Occipital lobe (tissue), 1 donor: ENCODE measurements at regions not wholly inside any gene's neighbourhood (a gene's known extent, or its start where the extent isn't known, plus 50 kb on each side); places are given as distances from the start of the nearest gene placed in this dataset.
"Not testable (repeated sequence)": the region's sequence is repeated elsewhere in the genome, so short reads cannot be mapped to it uniquely, and the experiment has no call there.

Source experiments
- DNase-seq: peaks from one replicate; lab custom pipeline; 2025; lab: John Stamatoyannopoulos, UW

DNA sequence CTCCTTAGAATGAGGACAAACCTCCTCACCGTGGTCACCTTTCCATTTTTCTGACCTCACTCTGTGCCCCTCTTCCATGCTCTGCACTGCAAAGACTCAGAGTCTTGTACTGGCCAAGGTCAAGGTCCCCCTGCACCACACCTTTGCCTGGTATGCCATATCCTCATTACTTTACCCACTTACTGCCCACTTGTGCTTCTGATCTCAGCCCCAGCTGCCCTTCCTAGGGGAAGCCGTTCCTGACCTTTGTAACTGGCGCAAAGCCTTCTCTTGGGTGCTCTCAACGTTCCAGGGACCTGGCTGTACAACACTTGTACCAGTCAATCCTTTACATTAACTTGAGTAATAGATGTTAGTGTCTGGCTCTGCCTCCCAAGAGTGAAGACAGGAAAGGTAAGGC lies 256.0 kb downstream of the SV2B start:
- DNase-seq: no peak

DNA sequence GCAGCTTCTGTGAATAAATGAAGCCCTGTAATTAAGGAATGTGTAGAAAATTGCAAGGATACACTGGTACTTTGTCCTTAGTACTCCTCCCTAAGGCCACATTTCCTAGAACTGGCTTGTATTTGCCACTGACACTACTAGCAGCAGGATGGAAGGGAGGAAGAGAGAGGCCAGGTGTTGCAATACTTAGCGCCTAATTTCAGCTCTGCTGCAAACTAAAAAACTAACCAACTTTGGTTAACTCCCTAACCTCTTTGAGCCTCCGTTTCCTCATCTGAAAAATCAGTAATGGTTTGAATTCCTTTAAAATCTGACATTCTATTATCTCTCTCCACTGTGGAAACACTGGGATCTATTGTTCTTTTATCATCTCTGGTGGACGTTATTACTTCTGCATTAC lies 257.0 kb downstream of the SV2B start:
- no peak for DNase-seq

DNA sequence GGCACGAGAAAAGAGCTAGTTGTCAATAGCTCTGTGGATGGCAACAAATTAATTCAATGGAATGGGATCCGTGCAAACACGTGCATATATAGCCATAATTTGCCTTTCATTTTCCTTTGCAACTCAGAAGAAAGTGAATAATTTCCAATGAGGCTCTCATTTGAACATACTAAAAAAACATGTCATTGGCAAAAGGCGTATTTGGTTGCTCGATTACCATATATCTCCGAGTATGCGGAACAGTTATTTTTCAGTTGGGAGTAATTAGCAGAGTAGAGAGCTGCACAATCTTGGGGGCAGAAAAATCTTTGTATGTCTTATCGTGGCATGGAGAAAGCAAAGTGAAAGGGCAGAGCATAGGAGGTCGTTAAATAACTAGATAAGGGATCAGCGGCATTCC lies 257.4 kb downstream of the SV2B start:
- no peak for DNase-seq

DNA sequence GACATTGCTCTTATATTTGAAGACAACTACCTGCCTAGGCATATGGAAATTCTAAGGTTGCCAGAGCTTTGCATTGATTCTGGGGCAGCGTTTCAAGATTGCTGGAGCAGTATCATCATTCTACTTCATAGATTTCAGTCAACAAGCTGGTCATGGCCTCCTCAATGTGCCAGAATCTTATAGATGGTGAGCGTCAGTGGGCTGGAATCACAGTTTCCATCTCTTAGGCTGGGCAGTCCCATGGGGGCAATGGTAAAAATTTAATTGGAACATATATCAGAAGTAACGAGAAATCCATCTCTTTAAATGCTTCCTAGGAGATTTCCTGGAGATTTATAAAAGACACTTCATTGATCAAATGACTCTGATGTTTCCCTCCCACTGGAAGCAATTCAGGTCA lies 258.3 kb downstream of the SV2B start:
- DNase-seq: no peak

DNA sequence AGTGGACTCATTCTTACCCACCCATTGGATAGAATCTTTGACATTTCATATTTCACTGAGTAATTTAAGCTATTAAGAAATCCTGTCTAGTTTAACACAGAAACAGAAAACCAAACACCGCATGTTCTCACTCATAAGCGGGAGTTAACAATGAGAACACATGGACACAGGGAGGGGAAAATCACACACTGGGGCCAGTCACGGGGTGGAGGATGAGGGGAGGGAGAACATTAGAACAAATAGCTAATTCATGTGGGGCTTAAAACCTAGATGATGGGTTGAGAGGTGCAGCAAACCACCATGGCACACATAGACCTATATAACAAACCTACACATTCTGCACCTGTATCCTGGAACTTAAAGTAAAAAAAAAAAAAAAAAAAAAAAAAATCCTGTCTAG lies 261.6 kb downstream of the SV2B start:
- not testable (repeated sequence) for DNase-seq

DNA sequence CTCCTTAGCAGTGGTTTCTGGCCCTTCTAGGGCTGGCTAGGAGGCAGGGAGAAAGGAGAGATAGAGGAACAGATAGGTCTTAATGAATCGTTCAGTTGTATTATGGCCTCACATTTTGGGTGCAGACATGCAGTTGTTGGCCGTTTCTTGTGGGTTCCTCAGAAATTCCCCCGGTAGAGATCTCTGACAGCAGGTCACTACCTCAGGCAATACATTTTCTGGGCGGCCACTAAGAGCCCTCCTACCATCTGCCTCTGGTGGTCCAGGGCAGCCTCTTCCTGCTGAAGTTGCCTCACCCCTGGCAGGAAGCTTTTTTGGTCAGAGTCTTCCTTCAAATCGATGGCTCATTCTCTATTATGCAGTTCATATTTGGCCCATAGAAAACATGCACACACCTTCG lies 266.1 kb downstream of the SV2B start:
- DNase-seq: no peak

DNA sequence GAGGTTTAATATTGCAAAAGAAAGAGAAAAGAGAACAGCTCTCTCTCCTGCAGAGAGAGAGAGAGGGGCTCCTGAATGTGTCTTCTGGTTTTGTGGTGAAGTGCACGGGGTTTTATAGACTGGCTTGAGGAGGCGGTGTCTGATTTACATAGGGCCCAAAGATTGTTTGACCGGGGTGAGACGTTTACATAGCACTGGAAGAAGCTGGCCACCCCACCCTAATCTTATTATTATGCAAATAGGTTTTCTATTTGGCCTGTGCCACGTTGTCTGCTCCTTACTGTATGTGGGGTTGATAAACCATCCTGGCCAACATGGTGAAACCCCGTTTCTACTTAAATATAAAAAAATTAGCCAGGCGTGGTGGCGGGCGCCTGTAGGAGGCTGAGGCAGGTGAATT lies 268.6 kb downstream of the SV2B start:
- DNase-seq: no peak

DNA sequence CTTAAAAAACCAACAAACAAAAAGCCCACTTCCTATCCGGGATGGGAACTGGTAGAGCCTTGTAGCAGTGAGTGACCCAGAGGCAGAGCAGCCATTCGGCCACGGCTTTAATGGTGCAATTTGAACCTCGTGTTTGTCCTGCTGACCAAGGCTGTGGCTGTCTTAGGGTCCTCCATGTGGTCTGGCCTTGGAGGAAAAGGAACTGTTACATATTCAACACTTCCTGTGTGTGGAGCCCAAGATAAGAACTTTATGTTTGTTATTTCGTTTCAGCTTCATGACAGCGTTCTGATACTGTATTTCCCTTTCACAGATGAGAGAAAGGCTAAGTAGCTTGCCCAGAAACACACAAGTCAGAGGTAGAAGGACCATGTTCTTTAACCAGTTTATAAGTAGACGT lies 269.8 kb downstream of the SV2B start:
- DNase-seq: no peak

DNA sequence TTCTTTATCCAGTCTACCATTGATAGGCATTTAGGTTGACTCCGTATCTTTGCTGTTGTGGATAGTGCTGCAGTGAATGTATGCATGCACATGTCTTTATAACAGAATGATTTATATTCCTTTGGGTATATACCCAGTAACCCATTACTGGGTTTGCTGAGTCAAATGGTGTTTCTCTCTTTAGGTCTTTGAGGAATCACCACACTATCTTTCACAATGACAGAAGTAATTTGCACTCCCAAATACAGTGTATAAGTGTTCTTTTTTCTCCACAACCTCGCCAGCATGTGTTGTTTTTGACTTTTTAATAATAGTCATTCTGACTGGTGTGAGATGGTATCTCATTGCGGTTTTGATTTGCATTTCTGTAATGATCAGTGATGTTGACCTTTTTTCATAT lies 271.3 kb downstream of the SV2B start:
- not testable (repeated sequence) for DNase-seq

DNA sequence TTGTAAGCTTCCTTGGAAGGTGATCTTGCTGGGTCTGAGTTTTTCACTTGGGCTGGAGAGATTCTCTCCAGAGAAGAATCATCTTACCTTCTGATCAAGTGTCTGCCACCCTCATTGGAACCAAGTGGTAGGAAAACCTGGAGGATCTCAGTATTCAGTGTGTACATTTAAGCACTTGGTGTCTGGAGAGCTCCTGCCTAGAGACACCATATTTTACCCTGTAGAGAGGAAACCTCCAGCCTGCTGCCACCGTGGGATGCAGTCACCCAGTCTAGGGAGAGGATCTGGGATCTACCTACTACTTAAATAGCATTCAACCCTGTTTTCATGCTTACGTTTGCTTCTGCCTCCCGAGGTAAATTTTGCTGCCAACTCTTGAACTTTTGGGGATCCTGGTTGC lies 274.3 kb downstream of the SV2B start:
- DNase-seq: no peak

DNA sequence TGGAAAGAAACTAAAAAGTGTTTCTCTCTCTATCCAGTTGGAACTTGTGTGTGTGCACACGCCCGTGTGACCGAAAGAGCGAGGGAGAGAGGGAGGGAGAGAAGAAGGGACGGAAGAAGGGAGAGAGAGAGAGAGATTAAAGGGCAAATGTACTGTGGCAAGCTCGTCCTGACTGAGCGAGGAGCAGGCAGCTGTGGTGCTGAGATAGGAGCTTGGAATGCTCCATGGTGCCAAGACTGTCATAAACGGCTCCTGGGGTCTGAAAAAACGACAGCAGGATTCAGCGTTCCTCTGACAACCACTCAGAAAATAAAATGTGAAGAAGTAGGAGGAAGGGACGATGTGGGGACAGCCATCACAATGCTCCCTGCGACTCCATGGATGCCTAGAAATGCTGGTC lies 276.0 kb downstream of the SV2B start:
- no peak for DNase-seq

DNA sequence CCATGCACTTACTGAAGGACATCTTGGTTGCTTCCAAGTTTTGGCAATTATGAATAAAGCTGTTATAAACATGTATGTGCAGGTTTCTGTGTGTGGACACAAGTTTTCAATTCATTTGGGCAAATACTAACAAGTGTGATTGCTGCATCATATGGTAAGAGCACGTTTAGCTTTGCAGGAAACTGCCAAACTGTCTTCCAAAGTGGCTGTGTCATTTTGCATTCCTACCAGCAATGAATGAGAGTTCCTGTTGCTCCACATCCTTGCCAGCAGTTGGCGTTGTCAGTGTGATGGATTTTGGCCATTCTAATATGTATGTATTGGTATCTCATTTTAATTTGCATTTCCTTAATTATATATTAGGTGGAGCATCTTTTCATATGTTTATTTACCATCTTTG lies 280.1 kb downstream of the SV2B start:
- DNase-seq: no peak

DNA sequence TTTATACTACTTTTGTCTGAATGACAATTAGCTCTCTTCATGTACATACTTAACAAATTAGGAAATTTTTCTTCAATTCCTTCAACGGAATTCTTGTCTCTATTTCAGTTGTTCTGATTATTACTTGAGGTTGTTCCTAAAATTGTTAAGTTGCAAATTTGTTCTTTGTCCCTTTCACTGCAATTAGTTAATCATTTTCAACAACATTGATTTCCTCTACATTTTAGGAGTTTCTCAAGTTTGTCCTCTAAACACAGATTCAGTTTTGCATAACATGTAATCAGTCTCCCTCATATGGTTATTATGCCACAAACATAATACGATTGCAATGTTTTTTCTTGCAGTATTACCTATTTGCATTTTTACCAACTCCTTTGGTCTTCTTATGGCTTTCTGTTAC lies 283.5 kb downstream of the SV2B start:
- no peak for DNase-seq

DNA sequence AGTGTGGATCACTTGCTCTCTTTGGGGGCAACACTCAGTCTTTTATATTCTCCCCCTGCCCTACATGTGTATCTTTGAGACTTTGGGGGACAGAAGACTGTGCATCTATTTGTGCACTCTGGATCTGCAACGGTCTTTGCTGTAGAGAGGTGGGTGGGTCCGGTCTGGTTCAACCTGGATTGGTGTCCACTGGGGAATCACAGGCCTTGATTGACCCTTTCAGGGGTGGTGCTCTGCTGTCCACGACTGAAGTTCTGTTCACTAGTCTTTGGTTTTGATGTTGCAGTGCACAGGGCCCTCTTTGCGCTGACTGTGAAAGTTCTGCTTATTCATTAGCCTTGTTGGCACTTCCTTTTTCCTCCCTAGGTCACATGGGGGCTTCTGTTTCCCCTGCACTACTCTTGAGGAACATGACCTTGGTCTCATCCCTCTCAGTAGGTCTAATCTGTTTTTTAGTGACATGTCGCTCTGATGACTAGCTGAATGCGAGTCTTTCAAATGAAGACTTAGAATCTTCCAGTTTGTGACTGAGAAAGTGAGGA lies 284.2 kb downstream of the SV2B start:
- DNase-seq: no peak

DNA sequence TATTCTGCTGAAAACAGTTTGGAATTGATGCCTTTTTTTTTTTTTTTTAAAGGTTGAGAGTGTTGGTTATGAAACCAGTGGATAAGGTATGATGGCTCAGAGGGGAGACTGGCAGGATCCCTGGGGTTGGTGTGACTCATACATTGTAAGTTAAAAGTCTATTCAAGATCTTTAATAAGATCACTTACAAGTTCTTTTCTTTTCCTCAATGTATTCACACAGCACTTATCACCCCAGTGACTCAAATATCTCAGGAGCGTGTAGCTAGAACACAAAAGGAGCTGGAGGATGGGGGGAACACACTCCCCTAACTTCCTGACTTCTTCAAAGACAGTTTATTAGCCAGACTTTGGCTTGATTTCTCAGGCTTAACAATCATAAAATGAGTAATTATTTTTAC lies 285.3 kb downstream of the SV2B start:
- DNase-seq: no peak

DNA sequence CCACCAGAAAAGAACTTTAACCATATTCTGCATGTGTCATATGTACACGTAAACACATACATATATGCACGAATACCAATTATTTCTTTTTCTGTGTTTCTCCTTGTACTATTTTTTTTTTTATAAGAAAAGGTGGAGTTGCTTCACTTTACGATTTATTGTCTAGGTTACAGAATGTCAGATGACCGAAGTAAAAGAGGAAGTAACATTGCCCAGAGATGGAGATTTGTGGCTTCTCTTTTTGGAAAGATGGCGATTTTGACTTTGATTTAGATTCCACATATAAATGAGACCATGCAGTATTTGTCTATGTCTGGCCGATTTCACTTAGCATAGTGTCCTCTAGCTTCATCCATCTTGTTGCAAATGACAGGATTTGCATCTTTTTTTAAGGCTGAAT lies 293.1 kb downstream of the SV2B start:
- DNase-seq: no peak

DNA sequence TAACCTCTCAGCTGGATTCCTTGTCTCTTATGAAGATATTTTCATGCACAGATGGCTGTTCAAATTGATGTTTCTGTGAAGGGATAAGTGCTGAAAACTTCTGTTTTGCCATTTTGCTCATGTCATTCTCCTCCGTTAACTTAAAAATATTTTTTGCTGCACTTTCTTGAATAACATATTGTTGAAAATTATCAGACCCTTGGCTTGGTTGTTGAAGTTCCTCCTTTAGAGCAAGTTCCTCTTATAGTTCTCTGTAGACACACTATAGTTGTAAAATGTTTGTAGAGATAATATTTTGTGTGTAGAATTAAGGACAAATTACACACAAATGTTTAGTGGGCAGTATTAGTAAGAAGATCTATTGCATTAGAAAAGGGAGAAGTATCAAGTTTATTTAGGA lies 300.4 kb downstream of the SV2B start:
- no peak for DNase-seq

DNA sequence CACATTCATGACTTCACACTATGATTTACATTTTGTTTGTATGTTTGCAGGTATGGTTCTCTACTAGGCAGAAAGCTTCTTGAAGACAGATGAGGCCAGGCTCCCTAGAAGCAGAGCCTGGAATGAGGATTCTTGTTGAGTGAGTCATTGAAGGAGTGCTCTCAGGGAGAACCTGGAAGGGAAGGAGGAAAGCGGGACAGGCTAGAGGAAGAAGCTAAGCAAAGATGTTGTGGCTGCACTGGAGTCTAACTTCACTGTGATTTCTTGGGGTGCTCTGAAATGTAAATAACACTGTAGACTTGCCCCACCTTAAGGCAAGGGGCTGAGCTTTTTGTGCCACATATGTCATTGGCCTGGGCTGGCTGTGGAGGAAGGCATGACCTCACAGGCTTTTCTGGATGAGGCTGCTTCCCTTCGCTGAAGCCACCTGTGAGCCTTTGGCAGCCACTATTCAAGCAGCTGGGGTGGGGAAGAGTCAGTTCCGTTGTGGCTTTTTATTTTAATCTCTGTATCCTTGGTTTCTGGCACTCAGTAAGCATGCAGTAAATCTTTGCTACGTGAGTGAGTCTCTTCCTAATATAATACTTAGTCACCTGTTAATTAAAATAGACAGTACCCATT lies 307.3 kb downstream of the SV2B start:
- no peak for DNase-seq

DNA sequence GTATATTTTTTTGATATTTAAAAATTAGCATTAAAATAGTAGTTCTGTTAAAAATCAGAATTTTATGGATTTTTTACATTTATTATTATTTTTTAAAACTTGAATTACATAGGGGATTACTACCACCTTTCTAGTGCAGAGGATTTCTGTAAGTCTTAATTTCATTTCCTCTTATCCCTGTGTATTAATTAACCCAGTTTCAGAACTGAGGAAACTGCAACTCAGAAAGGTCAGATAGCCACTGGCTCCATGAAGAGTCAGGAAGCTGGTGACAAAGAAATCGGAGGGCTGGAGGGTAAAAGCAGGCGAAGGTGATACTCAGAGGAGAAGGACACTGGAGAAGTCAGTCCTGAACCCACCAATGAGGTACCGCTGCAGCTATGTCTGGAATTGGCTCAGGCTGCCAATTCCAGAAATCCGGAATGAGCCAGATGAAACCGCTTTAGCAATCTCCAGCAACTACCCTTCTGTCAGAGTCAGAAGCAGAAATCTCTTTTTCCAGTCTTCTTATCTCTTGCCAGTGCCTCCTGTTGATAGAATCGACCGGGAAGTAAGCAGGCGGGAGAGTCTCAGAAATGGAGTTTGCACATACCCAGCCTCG lies 308.5 kb downstream of the SV2B start:
- no peak for DNase-seq

DNA sequence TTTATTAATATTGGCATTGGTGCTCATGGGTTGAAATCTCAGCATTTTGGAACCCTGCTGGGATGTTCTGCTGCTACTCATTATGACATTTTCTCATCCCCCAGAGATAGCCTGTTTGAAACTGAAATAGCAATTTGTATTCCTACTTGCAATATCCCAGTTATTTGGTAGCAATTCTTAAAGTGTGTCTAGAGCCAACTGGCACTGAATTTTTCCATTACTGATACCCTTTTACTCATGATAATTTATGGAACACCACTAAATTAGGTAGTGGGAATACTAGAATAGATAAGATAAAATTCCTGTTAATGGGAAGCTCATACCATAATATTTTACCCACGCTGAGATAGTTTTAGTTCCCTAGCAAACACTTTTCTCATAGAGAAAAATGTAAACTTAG lies 309.3 kb downstream of the SV2B start:
- DNase-seq: no peak

DNA sequence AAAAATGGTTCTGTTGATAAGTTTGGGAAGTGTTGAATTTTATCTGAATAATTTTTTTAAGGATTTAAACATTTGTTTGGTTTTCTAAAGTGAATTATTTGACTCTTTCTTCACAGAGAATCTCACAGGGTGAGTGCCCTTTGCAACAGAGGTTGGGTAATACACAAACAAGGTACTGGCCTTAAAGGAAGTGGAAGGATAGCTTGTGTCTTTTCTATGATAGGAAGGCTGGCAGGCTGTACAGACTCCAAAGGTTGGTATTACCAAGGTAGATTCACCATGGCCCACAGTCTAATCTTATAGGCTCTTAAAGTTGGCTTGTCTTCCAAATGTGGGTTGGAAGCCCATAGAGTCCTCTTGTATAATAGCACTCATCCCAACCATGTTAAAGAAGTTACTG lies 311.5 kb downstream of the SV2B start:
- no peak for DNase-seq

DNA sequence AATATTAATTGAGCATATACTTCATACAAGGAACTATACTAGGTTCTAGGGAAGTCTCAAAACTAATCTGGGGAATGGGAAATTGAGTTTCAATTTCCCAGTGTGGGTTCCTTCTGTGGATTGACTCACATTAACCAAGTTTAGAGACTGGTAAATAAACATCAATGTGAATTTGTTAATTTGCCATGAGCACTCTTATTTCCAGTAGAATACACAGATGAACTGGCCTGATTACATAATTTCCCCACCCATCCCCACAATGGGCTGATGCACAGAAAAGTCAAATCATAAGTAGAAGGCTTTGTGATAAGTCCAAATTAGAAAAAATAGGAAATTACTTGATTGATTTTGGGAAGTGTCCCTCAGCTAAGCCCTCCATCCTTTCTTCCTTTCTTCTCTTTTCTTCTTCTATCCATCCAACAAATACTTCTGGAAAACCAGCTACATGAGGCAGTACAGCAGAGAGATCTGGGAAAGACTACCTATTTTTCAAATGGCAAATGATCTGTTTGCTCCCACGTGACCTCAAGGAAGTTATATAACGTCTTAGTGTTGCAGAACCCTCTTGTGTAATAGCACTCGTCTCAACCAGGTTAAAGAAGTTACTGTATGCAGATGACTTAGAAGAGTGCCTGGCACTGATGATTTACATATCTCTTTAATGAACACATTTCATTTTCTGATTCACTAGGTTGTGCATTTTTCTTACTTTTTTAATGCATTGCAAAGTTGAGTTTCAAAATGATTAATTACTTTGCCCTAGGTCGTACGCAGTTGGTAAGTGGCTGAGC lies 312.3 kb downstream of the SV2B start:
- DNase-seq: no peak

DNA sequence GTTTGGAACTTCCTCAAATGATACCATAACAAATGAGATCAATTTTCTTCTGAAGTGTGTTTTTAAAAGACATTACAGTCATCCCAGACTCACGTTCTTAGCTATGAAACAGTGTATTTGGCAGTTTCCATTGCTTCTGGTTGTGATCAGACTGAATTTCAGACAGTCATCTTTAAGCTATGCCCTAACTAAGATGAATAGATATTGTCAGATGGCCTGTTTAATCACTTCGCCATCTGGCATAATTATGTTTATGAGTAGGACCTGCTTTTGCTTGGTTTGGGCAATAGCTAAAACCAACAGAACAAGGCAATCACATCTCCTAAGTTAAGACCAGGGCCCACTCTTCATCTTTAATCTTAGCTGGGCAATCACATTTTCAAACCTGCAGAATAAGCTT lies 313.1 kb downstream of the SV2B start:
- no peak for DNase-seq
